Islet of Langerhans (tissue), 1 donor: ENCODE measurements at regions not wholly inside any gene's neighbourhood (a gene's known extent, or its start where the extent isn't known, plus 50 kb on each side); places are given as distances from the start of the nearest gene placed in this dataset.

Source experiments
- FAIRE-seq: peaks from one replicate; lab custom pipeline; 2011; peaks lifted over from hg19 to GRCh38; lab: Jason Lieb, UNC

DNA sequence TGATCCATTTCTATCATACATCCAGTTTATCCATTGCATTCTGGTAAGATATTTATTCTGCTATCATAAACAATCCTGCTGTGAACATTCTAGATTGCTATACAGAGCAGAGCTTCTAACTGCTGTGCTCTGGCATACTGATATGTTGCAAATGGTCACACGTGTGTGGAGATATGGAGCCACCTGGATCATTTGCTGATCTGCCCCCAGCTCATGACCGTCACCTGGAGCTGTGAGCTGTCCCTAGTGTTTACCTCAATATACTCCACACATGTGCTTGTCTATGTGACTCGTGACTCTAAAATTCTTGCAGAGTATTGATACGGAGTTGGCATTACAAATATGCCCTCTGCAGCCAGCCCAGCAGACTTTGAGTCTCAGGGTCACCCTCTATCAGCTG lies 164.5 kb upstream of the ZFHX3 start:
- FAIRE-seq: no peak

DNA sequence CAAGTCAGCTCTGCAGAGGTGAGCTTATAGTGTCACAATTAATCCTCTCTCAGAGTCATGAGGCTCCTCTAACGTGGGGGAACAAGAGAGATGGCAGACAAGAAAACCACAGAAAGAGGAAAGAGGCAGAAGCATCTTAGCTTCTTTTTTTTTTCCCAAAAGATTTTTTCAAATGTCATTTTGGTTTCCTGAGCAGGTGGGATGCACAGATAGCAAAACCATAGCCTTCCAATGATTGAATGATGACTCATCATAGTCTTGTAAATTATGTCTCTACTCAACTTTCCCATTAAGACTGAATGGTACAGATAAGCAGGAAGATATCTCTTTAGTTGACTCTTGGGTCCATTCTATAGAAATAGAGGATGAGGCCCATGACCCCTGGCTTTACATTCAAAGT lies 162.8 kb upstream of the ZFHX3 start:
- FAIRE-seq: no peak

DNA sequence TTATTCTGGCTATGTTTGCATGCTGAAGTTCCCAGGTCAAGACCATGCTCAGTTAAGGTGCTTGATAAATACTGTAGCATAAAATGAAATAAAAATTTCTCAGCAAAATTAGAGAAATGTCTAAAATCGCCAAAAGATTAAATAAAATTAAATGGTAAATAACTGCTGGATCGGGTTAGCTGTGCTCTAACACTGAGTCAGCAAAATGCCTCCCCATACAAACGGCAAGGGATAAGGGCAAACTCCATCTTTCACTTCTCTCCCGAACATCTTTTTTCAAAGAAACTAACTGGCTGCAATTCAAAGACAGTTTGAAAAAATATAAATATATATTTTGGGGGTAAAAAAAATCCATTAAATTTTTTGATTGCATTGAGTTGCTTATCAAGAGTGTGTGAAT lies 162.2 kb upstream of the ZFHX3 start:
- FAIRE-seq: no peak

DNA sequence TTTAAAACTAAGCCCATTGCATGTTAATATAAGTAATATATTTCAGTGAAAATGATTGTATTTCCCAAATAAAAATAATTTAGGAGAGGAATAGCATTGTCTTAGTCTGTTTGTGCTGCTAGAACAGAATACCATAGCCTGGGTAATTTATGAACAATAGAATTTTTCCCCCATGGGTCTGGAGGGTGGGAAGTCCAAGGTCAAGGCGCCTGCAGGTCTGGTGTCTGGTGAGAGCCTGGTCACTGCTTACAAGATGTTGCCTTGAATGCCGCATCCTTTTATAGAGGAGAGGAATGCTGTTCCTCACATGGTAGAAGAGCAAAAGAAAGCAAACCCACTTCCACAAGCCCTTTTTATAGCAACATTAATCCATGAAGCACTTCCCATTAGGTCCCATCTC lies 161.3 kb upstream of the ZFHX3 start:
- no peak for FAIRE-seq

DNA sequence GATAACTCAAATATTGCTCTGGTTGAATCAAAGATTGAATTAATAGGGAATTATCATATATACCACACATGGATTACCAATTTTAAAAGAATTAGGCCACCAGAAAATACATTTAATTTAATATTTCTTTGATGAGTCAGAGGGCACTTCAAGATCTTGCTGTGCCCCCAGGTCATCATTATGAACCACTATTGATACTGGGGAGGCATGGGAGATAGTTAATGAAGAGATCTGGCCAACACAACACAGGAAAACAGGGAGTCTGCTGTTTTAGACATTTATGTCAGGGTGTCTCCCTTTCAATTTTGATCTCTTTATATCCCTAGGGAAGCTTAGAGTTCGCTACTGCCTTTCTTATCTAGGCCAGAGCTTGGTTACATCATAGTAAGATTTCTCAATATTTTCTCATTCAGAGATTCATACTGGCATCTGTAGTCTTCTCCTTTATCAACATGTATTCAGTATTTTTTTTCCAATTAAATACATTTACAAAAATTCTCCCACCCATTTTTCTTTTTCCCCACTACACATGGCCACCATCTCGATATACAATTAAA lies 158.3 kb upstream of the ZFHX3 start:
- no peak for FAIRE-seq

DNA sequence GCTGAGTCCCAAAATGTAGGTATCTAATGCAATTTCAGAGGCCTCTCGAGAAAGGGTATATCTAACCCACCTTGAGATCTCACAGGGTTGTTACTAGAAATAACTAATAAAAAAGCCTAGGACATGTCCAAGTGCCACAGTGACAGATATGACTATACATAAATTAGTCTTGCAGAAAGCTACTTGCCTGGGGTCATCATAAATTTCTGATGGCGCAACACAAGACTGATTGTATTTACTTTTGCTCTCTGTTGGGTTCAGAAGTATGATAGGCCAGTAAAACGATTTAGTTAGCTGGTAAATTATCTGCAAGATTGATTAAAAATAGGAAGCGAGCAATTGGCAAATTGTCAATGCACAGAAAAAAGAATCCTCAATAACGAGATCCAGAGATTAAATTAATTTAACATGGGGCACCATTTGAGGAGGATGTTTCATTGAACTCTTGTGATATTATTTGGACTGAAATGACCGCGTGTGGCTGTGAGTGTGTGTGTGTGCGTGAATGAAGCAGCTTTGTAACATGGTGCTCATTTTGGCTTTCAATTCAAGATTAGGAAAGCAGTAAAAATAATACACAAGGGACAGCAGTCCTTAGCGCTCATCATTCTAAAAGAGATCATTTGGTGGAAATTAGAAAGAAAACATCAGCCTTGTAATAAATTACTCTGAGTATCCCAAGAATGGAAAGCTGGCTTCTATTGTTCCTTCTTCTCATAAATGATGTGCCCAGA lies 157.4 kb upstream of the ZFHX3 start:
- FAIRE-seq: no peak

DNA sequence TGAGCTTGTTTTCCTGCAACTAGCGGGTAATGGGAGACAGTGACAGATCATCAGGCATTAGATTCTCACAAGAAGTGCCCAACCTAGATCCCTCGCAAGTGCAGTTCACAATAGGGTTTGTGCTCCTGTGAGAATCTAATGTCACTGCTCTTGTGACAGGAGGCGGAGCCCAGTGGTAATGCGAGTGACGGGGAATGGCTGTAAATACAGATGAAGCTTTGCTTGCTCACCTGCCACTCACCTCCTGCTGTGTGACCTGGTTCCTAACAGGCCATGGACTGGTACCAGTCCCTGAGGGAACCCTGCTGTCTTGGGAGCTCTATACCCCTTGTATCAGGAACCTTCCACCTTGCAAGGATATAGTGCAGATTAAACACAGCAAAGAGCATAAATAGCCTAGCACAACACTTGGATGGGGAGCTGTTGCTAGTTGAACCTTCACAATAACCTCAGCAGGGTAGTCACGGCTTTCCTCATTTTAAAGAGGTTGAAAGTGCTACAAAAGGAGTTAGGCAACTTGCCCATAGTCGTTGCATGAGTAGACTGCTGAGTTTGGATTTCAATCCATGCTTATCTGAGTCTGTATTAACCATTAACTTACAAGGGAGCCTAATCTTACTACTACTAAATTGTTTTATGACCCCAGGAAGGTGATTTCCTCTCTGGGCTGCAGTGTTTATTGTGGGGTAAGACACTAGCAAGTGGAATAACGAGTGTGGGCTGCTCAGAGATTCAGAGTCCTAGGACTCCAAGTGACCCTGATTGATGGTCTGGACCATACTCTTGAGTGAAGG lies 156.6 kb upstream of the ZFHX3 start:
- FAIRE-seq: no peak

DNA sequence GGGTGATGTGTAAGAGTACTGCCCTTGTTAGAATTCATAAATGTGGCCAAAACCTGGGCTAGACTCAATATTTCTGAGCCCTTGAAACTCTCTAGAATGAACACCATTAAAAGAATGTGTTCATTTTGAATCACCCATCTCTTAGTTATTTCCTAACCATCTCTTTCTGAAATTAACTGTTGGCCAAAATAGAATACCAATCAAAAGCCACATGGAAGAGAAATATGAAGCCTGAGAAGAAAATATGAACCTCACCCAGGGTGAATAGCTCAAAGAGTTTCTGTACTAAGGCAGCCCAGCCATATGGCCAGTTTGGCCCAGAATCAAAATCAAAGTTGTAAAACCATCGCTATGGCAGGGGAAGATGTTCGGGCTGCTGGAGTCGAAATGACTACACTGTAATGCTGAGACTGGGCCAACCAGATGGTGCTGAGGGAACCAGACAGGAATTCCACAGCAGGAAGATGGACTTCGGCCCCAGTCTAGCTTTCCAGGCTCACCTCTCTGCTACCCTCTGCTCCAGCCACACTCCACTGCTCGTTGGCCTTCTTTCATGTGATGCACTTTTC lies 154.3 kb upstream of the ZFHX3 start:
- FAIRE-seq: no peak

DNA sequence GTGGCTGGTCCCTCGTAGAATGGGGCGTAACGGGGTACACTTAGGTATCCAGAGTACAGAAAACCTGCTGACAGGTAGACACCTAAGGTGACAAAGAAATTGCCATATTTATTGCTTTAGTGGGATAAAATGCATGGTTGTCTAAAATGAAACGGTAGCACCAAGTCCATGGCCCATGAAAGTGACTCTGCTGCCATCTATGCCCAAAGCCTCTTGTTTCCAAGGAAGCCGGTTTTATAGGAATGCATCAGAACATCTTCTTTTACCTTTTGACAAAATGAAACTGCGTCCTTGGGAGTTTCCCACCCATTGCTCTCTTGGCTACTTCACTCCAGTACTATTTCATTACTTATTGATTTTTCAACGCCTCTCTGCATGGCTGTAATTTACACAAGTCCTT lies 151.3 kb upstream of the ZFHX3 start:
- FAIRE-seq: no peak

DNA sequence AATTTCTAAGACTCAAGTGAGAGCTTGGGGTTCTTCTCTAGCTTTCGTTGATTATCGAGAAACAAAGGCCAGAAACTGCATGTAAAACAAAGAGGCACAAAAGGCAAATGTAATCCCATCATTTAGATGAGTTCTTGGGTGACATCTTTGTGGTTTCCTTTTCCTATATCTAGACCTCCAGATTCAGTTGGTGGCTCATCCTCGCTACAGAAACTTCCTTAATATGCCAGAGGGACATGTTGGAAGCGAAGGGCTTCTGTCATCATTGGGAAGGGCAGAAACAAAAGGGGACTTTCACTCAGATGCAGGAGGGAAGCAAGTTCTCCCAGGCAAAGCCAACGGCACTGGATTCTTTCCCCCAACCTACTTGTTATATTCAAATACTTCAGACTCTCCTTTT lies 150.6 kb upstream of the ZFHX3 start:
- FAIRE-seq: no peak

DNA sequence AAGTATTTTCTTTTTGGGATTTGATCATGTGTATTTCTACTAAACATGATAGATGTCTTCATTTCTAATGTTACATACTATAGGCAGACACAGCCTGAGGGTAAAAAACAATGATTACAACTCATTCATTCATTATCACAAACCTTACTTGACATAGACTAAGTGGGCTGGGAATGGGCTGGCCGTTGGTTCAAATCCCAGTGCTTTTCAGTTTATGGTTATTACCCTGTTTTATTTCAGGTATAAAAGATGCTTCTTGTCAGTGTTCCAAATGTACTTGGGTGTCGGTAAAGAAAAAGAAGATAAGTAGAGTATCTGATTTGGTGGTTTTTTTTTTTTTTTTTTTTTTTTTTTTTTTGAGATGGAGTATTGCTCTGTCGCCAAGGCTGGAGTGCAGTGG lies 149.7 kb upstream of the ZFHX3 start:
- FAIRE-seq: no peak

DNA sequence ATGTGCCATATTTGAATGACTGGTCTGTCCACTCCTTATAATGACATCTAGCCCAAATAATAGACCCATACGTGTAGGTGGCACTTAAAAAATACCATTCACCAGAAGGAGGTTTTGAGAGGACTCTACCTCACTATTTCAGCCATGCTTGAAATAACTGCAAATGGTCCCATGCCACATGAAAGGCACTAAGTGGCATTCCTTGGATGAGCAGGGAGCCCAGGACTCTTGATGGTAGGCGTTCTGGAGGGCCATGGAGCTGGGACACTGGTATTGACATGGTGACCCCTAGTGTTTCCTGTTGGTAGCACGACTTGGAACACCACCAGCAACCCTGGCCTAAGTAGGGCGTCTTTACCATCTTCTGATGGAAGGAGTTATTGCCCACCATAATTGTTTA lies 148.7 kb upstream of the ZFHX3 start:
- no peak for FAIRE-seq

DNA sequence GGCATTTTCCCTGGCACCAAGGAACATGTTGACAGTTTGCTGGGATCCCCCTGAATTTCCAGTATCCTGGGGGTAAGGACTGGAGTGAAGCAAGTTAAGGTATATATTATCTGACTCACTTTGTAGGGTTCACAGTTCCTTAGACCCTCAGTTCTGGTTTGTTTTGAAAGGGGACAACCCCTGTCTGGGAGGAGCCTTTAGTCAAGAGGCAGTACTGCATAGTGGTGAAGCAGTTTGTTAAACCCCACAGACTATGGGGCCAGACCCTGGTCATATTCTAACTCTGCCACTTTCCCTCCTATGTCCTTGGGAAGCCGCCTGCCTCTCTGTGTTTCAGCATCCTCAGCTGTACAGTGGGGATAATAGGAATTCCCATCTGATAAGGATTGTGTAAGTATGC lies 145.5 kb upstream of the ZFHX3 start:
- no peak for FAIRE-seq

DNA sequence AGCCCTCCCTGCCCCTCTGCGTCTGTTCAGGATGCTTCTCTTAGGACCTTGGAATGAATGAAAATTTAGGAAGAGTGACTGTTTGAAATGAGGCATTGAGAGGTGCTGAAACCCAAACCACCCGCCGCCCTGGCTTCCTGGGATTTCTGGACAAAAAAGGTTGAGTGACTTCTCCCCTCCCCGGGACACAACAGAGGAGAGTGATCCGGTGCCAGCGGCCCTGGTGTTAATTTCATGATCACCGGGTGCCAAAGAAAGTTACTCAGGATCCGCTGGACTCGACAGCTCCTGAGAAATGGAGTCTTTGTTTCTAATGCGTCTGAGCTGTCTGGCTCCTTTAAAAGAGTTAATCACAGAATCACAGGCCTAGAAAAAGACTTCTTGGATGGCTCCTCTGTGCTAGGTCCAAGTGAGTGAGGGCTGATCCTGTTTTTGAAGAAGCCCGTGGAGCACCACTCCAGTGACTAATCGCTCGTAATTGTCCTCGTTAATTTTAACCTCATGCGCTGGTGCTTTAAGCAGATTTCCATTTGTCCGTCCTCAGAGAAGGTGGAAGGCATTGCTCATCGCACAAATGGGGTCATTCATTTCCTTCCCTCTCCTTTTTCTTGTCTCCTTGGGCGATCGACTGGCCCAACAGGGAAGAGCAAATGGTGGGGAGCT lies 144.4 kb upstream of the ZFHX3 start:
- no peak for FAIRE-seq

DNA sequence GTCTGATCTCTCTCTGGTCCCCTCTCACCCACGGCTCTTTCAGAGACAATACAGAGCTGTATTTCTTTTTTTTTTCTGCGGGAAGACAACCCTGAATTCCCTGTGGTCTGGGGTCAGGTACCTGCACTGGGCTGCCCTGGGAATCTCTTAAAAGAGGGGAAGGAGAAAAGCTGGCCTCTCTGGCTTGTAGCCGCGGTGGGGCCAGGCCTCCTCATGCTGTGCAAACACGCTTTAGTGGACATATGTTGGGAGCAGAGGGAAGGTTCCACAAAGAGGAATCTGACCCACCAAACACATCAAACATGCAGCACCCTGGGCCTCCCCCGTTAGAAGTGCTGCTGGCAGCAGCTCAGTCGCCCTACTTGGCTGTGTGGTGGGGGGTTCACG lies 143.7 kb upstream of the ZFHX3 start:
- no peak for FAIRE-seq

DNA sequence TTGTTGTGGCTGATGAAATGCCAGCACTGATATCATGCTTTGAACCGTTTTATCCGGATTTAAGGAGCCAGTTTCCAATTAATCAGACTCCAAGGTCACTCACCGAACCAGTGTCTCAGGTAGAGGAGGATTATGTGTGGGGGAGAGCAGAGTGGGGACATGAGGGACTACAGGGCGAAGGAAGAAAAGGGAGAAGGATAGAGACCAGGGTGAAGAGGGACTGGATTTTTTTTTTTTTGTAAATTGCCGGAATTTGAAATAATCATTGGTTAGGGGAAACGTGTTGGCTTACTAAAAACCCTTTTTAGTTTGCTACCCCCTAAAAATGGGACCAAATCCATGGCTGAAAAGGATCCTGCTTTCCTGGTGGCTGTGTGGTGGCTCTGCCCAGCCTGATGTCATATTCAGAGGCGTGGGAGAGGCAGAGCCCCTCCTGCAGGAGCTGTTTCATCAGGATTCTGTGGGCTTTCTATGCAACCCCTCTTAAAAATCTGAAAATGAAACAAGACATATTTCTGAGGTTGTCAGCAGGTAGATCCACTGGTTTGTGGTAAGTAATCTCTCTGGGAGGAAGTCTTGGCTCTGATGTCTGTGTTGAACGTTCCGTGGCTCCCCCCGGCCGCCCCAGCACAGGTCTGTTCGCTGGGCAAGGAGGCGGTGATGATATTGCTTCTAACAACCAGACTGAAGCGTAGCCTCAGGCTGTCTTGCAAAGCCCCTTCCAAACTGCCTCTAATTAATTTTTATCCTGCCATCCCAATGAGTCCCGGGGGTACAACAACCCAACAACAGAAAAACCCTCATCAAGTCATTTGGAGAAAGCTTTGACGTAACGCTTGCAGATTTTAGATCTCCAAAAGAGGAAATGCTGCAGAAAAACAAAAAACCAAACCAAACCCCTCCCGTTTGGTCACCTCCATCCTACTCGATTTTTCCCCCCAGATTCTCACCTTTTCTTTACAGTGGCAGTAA lies 143.0 kb upstream of the ZFHX3 start:
- FAIRE-seq: no peak

DNA sequence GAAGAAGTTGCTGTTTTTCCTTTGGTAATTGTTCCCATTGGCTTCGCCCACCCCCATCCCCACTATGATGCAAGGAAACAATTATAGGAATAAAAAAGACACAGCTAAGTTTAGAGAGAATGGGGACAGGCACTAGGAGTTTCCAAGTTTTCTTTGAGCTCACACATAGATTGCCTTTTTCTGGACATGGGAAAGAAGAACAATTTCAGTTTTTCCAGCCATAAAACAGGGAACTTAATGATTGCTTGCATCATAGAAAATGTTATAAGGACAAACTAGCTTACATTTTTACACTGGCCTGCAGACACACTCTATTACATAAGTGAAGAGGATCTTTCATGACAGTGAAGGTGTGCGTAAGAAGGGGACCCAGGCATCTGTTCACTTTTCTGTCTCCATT lies 142.3 kb upstream of the ZFHX3 start:
- FAIRE-seq: no peak

DNA sequence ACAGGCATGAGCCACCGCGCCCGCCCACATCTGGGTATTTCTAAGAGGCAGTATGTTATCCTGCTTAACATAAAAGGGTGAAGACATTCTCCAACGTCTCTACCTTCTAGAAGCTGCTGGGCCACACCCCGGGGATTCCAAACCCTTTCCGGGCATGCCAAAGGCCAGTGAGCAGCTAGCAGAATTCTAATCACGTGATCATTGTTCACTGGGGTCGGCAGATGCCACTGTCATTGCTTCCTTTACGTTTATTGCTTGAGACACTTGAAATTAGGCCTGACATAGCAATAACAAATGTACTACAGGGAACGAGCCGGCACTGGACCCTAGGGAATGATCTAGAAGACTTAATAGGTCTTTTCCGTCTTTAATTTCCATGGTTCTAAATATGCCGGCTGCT lies 141.2 kb upstream of the ZFHX3 start:
- FAIRE-seq: no peak

DNA sequence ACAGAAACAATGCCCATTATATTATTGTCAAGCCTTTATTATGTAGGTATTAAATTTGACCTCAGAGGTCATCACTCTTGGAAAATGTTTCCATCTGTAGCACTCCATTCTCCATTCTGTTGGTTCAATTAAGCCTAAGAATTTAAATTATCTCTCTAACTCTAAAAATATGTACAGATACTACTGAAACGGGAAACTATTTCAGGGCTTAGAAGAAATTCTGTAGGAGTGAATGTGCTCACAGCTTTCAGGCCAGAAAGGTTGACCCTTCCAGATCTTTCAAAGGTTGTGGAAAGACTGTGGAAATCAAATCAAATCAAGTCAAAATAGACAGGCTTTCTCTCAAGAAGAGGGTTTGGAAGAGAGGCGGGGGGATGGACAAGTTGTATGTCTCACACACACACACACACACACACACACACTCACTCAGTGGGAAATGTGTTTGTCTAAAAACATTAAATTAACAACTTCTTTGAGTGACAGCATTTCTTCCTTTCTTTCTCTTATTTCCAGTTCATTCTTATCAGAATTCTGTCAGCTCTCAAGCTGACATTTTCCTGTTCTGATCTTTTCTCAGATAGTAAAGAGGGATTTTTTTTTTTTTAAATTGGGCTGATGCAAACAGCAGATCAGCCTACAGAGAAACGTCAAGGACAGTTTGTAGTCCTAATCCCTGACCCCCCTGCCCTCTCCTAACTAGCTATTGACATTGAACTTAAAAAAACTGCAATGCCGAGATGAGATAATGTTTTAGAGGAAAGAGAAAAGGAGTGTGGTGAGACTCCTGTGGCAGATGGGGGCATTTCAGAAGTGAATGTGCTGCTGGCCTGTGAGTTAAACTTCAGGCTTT lies 139.0 kb upstream of the ZFHX3 start:
- no peak for FAIRE-seq

DNA sequence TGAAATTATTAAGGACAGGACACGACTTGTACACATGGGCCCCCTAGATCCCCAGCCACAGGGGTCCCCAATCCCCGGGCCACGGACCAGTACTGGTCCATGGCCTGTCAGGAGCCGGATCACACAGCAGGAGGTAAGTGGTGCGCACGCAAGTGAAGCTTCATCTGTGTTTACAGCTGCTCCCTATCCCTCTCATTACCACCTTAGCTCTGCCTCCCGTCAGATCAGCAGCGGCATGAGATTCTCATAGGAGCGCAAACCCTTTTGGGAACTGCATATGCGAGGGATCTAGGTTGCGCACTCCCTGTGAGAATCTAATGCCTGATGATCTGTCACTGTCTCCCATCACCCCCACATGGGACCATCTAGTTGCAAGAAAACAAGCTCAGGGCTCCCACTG lies 137.8 kb upstream of the ZFHX3 start:
- no peak for FAIRE-seq

DNA sequence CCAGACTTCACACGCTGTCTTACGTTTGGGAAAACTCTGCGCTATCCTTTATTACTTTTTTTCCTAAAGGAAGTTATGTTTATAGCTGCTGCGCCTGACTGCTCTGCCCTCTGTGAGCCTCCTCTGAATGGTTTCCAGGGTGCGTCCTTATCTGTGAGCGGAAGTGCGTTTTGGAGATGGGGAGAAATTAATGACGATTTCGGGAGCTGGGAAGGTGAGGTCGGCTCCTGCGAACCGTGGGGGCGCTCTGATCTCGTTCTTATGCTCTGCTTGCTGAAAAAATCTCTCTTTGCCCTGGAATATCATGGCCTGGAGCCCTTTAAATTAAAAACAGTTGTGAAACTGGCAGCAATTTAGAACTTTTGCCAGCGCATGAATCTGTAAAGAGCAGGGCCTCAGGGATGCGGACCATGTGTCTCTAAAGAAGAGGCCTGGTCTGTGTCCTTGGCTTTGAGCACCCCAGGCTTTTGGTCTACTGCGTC lies 135.7 kb upstream of the ZFHX3 start:
- no peak for FAIRE-seq
